Mucosa of descending colon (tissue), 3 donors: ENCODE measurements at regions not wholly inside any gene's neighbourhood (a gene's known extent, or its start where the extent isn't known, plus 50 kb on each side); places are given as distances from the start of the nearest gene placed in this dataset.
A peak's percentile ranks its signal among the peaks of the same experiment; 100 is the strongest.

Experiments
- ATAC-seq: fragments of 200-7000 bp; cut with Tn5 transposase; one replicate; pipeline ENCODE4 v1.9.1; 2020; ENCODE audit warnings: mild to moderate bottlenecking, moderate library complexity
- DNase-seq, 3 donors: peaks; one replicate each; pipeline ENCODE4 v3.0.0-alpha.2; 2020
- H3K36me3 ChIP-seq: fragments of 200-600 bp; one replicate; pipeline ENCODE4 v1.8.0; 2021; ENCODE audit warnings: low read depth, mild to moderate bottlenecking
- H3K4me1 ChIP-seq: fragments of 200-600 bp; one replicate; pipeline ENCODE4 v1.8.0; 2021; ENCODE audit warnings: low read depth, mild to moderate bottlenecking
- H3K4me3 ChIP-seq: fragments of 200-600 bp; one replicate; pipeline ENCODE4 v1.8.0; 2021; ENCODE audit warnings: mild to moderate bottlenecking
- H3K9me3 ChIP-seq: fragments of 200-600 bp; one replicate; pipeline ENCODE4 v1.8.0; 2021; ENCODE audit warnings: mild to moderate bottlenecking
- CTCF ChIP-seq: fragments of 200-600 bp; IDR thresholded peaks from one replicate; pipeline ENCODE4 v1.8.0; 2022; ENCODE audit warnings: antibody characterized with exemption, mild to moderate bottlenecking
- intact Hi-C, 2 donors: fragments of 100-400 bp; cut with DNase I in 1 of 2; cut with micrococcal nuclease in 1 of 2; formaldehyde crosslinking; loops; one replicate each; pipeline versions ENCODE4 v1.11.0 to v1.11.1; 2022; cut with DNase I, micrococcal nuclease
- donor health status: DM: no; HTN: no; CAD: no; lungs with moderate emphysema.
- donor health status: DM: no; HTN: no; CAD: no.
- donor health status: DM: no; HTN: yes; CAD: no.

DNA sequence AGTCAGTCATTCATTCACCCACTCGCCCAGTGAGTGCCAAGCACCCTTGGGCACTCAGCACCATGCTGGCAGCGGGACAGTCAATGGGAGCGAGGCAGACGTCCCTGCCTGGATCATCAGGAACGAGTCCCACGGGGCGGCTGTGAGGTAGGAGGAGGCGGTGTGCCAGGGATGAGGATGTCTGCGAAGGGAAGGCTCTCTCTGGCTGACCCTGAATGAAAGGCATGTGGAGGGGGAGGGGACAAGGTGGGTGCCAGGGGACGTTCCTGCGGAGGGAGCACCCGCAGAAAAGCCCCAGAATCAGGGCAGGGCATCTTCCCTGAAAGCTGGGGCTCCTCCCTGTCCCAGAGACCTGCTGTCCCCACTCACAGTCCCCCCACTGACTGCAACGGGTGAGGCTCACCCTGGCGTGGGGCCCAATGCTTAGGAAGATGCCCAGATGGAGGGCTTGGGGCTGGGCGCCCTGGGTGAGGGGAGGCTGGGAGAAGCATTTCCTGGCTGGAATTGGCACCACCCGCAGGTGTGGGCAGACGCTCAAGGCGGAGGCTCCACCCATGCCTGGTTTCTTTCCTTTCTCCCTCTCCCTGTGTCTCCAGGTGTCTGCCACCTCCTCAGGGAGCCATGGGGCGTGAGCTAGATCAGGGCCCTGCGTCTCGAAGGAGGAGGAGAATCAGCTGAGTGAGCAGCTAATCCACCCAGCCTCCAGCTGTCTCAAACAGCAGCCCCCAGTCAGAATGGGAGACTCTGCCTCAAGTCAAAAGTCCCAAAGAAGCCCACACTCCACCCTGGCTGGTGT is 179.0 kb upstream of the PPP1R26 start:
- no peaks in the 10 kb centered on the region for H3K36me3 ChIP-seq
- H3K9me3 ChIP-seq, result no peaks in the 10 kb centered on the region
- no peak for ATAC-seq

DNA sequence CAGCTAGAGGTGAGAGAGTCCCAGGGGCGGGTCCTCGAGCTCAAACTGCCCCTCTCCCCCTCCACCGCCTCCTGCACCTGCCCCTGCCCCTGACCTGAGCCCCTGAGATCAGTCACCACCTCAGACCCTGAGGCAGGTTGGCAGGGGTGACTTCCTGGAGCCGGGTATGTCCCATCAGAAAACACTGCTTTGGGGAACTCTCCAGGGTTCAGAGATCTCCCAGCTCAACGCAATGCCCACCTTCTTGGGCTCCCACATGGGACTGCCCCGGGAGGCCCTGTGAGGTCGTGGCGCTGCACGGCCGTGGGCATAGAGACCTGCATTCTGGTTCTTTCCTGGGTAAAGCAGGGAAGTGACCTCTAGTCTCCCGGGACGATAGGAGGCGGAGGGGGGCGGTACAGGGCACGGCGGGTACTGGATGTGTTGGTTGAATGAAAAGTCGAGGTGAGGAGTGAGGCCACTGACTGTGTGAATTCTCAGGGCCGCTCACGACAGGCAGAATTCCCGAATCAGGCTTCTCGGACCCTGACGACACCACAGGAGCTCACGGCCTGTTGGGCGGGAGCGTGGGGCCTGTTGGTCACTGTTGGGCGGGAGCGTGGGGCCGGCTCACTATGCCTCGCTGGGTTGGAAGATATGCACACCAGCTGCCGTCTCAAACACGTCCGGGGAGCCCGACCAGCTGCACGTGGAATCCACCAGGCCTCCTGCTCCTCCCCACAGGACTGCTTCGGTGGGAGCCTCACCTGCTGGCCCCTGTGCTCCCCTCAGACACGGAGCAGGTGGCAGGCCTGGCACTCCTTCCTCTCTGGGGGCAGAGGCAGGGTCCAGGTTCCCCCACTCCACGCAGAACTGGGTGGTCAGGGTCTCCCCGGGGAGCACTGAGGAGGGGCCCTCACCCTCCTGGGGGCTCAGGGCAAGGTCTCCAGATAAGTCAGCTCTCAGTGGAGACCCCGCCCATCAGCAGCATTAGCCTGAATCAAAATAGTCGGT is 178.0 kb upstream of the PPP1R26 start:
- intact Hi-C loops, result no loop called here

More for the DNA sequence above, 179.0 kb upstream of the PPP1R26 start:
- Histone ChIP-seq H3K4me1 (no peaks in the 10 kb centered on the region), H3K4me3 (no peak overlapping the region)
- DNase-seq, result no peak
- TF ChIP-seq CTCF, result no peak
- intact Hi-C loops, result no loop called here

GRCh38 chr9:135302329-135303279 is 177.0 kb upstream of the PPP1R26 start:
- no peak for TF ChIP-seq CTCF
- ATAC-seq, result no peak
- intact Hi-C loops, result no loop called here
- no peak for DNase-seq
- H3K4me1 ChIP-seq, result no peaks in the 10 kb centered on the region
- no peaks in the 10 kb centered on the region for H3K36me3 ChIP-seq
- no peak overlapping the region for H3K4me3 ChIP-seq
- H3K9me3 ChIP-seq, result no peaks in the 10 kb centered on the region

More for the DNA sequence above, 178.0 kb upstream of the PPP1R26 start:
- Histone ChIP-seq H3K9me3 (no peaks in the 10 kb centered on the region), H3K36me3 (no peaks in the 10 kb centered on the region), H3K4me1 (no peaks in the 10 kb centered on the region), H3K4me3 (no peak overlapping the region)
- DNase-seq (peak in 1 of 3 donors; percentile 34), ATAC-seq (no peak)
- no peak for TF ChIP-seq CTCF

DNA sequence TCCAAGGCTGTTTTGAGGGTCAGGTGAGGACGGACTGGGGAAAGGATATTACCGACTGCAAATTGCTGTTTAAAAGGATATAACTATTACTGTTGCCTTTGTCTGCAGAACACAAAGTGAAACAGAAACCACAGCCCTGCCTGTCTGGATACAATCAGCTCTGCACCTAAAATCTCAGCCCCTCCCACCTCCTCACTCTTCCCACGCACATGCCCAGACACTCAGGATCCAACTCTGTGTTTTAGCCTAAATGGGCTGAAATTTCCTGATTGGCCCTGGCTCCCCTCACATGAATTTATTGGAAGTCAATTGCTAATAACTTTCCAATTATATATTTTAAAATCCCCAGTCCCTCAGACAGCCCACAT is 176.3 kb upstream of the PPP1R26 start:
- Histone ChIP-seq H3K4me3 (no peak overlapping the region), H3K9me3 (no peaks in the 10 kb centered on the region), H3K36me3 (no peaks in the 10 kb centered on the region), H3K4me1 (no peaks in the 10 kb centered on the region)
- no peak for ATAC-seq
- intact Hi-C loops, result no loop called here
- no peak for TF ChIP-seq CTCF
- no peak for DNase-seq
